MM.1S (cell line): ENCODE measurements at regions not wholly inside any gene's neighbourhood (a gene's known extent, or its start where the extent isn't known, plus 50 kb on each side); places are given as distances from the start of the nearest gene placed in this dataset.

Source experiments
- DNase-seq: peaks from one replicate; pipeline ENCODE4 v3.0.0-alpha.2; 2015
- H2AFZ ChIP-seq: fragments of 300-600 bp; sonication (generic); 2 replicates; pipeline ENCODE4 v1.6.0; 2016; ENCODE audit warnings: antibody characterized with exemption, low read length
- H3F3A ChIP-seq: fragments of 300-600 bp; sonication (generic); 2 replicates; pipeline ENCODE4 v1.6.1; 2016; ENCODE audit warnings: mild to moderate bottlenecking, antibody characterized with exemption, low read length, moderate library complexity, mixed read lengths; ENCODE audit not compliant: insufficient read depth
- H3K27ac ChIP-seq: fragments of 300-600 bp; sonication (generic); 2 replicates; pipeline ENCODE4 v1.5.1; 2016; ENCODE audit warnings: mild to moderate bottlenecking, low read length
- H3K27me3 ChIP-seq: fragments of 300-600 bp; sonication (generic); replicated peaks from 2 replicates; pipeline ENCODE4 v1.6.0; 2016; ENCODE audit warnings: low read length; ENCODE audit not compliant: insufficient read depth
- H3K36me3 ChIP-seq: fragments of 300-600 bp; sonication (generic); replicated peaks from 2 replicates; pipeline ENCODE4 v1.6.1; 2016; ENCODE audit warnings: mild to moderate bottlenecking, low read length, mixed read lengths; ENCODE audit not compliant: insufficient read depth
- H3K4me1 ChIP-seq: fragments of 300-600 bp; sonication (generic); 2 replicates; pipeline ENCODE4 v1.6.1; 2016; ENCODE audit warnings: low read length, mixed read lengths
- H3K4me2 ChIP-seq: fragments of 300-600 bp; sonication (generic); 2 replicates; pipeline ENCODE4 v1.6.0; 2016; ENCODE audit warnings: low read depth, low read length
- H3K4me3 ChIP-seq: fragments of 300-600 bp; sonication (generic); 2 replicates; pipeline ENCODE4 v1.5.1; 2016; ENCODE audit warnings: low read length, mixed read lengths
- H3K79me2 ChIP-seq: fragments of 300-600 bp; sonication (generic); 2 replicates; pipeline ENCODE4 v1.6.1; 2016; ENCODE audit warnings: mixed run types, low read length, mixed read lengths
- H3K9ac ChIP-seq: fragments of 300-600 bp; sonication (generic); 2 replicates; pipeline ENCODE4 v1.6.1; 2016; ENCODE audit warnings: low read length, mixed read lengths
- H3K9me2 ChIP-seq: fragments of 300-600 bp; sonication (generic); replicated peaks from 2 replicates; pipeline ENCODE4 v1.6.1; 2016; ENCODE audit warnings: mild to moderate bottlenecking, low read length, mixed read lengths; ENCODE audit not compliant: insufficient read depth
- H3K9me3 ChIP-seq: fragments of 300-600 bp; sonication (generic); replicated peaks from 2 replicates; pipeline ENCODE4 v1.6.1; 2016; ENCODE audit warnings: mild to moderate bottlenecking, low read length, mixed read lengths; ENCODE audit not compliant: insufficient read depth
- H4K20me1 ChIP-seq: fragments of 300-600 bp; sonication (generic); 2 replicates; pipeline ENCODE4 v1.6.1; 2016; ENCODE audit warnings: mild to moderate bottlenecking, low read length, moderate library complexity, mixed read lengths; ENCODE audit not compliant: insufficient read depth
- CTCF ChIP-seq: fragments of 300-600 bp; sonication (generic); IDR thresholded peaks from 2 replicates; pipeline ENCODE4 v1.5.1; 2016; ENCODE audit warnings: antibody characterized with exemption, low read length, mixed read lengths
- EZH2 ChIP-seq: fragments of 300-600 bp; sonication (generic); optimal IDR thresholded peaks from 2 replicates; pipeline ENCODE3; 2017; ENCODE audit warnings: low read depth, mild to moderate bottlenecking, antibody characterized with exemption, low read length, mixed read lengths
- EZH2phosphoT487 ChIP-seq: fragments of 300-600 bp; sonication (generic); IDR thresholded peaks from 2 replicates; pipeline ENCODE4 v1.6.1; 2018; ENCODE audit warnings: antibody characterized with exemption, low read length

GRCh38 chr3:33919312-33920120 lies 121.1 kb downstream of the PDCD6IP start:
- Histone ChIP-seq H3K36me3 (no peaks in the 10 kb centered on the region), H3K9me3 (no peaks in the 10 kb centered on the region), H3K9ac (no peak overlapping the region), H4K20me1 (no peaks in the 10 kb centered on the region), H3K4me2 (no peak overlapping the region), H3K27me3 (no peaks in the 10 kb centered on the region), H3K4me3 (no peak overlapping the region), H3K9me2 (no peaks in the 10 kb centered on the region), H3K79me2 (no peaks in the 10 kb centered on the region), H3F3A (no peaks in the 10 kb centered on the region), H2AFZ (no peak overlapping the region), H3K4me1 (no peaks in the 10 kb centered on the region), H3K27ac (no peak overlapping the region)
- TF ChIP-seq EZH2phosphoT487, result no peak
- no peak for TF ChIP-seq CTCF
- no peak for TF ChIP-seq EZH2
- no peak for DNase-seq

- Histone ChIP-seq H2AFZ (no peak overlapping the region), H3K79me2 (no peaks in the 10 kb centered on the region), H3K27me3 (no peaks in the 10 kb centered on the region), H3K4me3 (no peak overlapping the region), H3K36me3 (no peaks in the 10 kb centered on the region), H3K4me2 (no peak overlapping the region), H3K9me3 (no peaks in the 10 kb centered on the region), H3K9ac (no peak overlapping the region), H4K20me1 (no peaks in the 10 kb centered on the region), H3K9me2 (no peaks in the 10 kb centered on the region), H3F3A (no peaks in the 10 kb centered on the region), H3K4me1 (no peaks in the 10 kb centered on the region), H3K27ac (no peak overlapping the region)
- DNase-seq, result no peak
- TF ChIP-seq CTCF, result no peak
- TF ChIP-seq EZH2phosphoT487, result no peak
- TF ChIP-seq EZH2, result no peak
Measured at GRCh38 chr3:33920511-33920910, 122.1 kb downstream of the PDCD6IP start.

- H3K9me3 ChIP-seq, result no peaks in the 10 kb centered on the region
- H3K4me1 ChIP-seq, result no peaks in the 10 kb centered on the region
- no peak overlapping the region for H3K4me2 ChIP-seq
- no peak overlapping the region for H3K4me3 ChIP-seq
- H3K9ac ChIP-seq, result no peak overlapping the region
- H3K9me2 ChIP-seq, result no peaks in the 10 kb centered on the region
- no peaks in the 10 kb centered on the region for H4K20me1 ChIP-seq
- no peak overlapping the region for H3K27ac ChIP-seq
- H3K79me2 ChIP-seq, result no peaks in the 10 kb centered on the region
- H2AFZ ChIP-seq, result no peak overlapping the region
- DNase-seq, result no peak
- no peaks in the 10 kb centered on the region for H3F3A ChIP-seq
- no peaks in the 10 kb centered on the region for H3K27me3 ChIP-seq
- no peaks in the 10 kb centered on the region for H3K36me3 ChIP-seq
- no peak for TF ChIP-seq CTCF
- no peak for TF ChIP-seq EZH2phosphoT487
- no peak for TF ChIP-seq EZH2
Measured at GRCh38 chr3:33921608-33922007, 123.2 kb downstream of the PDCD6IP start.
